ENCODE measurements at regions not wholly inside any gene's neighbourhood (a gene's known extent, or its start where the extent isn't known, plus 50 kb on each side); places are given as distances from the start of the nearest gene placed in this dataset.

- peak overlapping the region; percentile 22; the same call in 1 of the 2 replicates for H3K9ac ChIP-seq
- peak overlapping the region; percentile 61 for H2AFZ ChIP-seq (ENCODE audit: low read depth)
- peak overlapping the region; percentile 61 for H3K4me2 ChIP-seq
- H3K79me2 ChIP-seq (ENCODE audit: insufficient read depth, low read depth): no peaks in the 10 kb centered on the region
- no peak for TF ChIP-seq CTCF (conservative IDR thresholded peaks at IDR 0.05; ENCODE audit: low read depth, low read length)
- H3K27me3 ChIP-seq (ENCODE audit: insufficient read depth, low read depth): no peaks in the 10 kb centered on the region
- H3K4me3 ChIP-seq (IDR thresholded peaks at IDR 0.05; ENCODE audit: insufficient read depth, low read depth, low read length): no peak overlapping the region
- H3K4me1 ChIP-seq (ENCODE audit: low read depth, poor library complexity, severe bottlenecking): peaks cover 32% of the 10 kb centered on the region
- H3K36me3 ChIP-seq (ENCODE audit: insufficient read depth): no peaks in the 10 kb centered on the region
- peak overlapping the region; percentile 75 for H3K27ac ChIP-seq
- no peaks in the 10 kb centered on the region for H4K20me1 ChIP-seq (ENCODE audit: insufficient read depth)
Measured at GRCh38 chr17:53118948-53119347, 703.8 kb upstream of the KIF2B start.

GRCh38 chr17:53106886-53107285 is 715.8 kb upstream of the KIF2B start:
- Histone ChIP-seq H2AFZ (ENCODE audit: low read depth) (no peak overlapping the region), H3K4me3 (IDR thresholded peaks at IDR 0.05; ENCODE audit: insufficient read depth, low read depth, low read length) (no peak overlapping the region), H3K27ac (no peak overlapping the region), H4K20me1 (ENCODE audit: insufficient read depth) (no peaks in the 10 kb centered on the region), H3K9ac (no peak overlapping the region), H3K79me2 (ENCODE audit: insufficient read depth, low read depth) (no peaks in the 10 kb centered on the region), H3K27me3 (ENCODE audit: insufficient read depth, low read depth) (no peaks in the 10 kb centered on the region), H3K4me1 (ENCODE audit: low read depth, poor library complexity, severe bottlenecking) (peaks cover 8% of the 10 kb centered on the region), H3K36me3 (ENCODE audit: insufficient read depth) (no peaks in the 10 kb centered on the region), H3K4me2 (no peak overlapping the region)
- no peak for TF ChIP-seq CTCF (conservative IDR thresholded peaks at IDR 0.05; ENCODE audit: low read depth, low read length)

- H3K36me3 ChIP-seq (ENCODE audit: insufficient read depth): no peaks in the 10 kb centered on the region
Measured at GRCh38 chr17:53101706-53102105, 721.0 kb upstream of the KIF2B start.

GRCh38 chr17:53100126-53100525 is 722.6 kb upstream of the KIF2B start:
- TF ChIP-seq CTCF (conservative IDR thresholded peaks at IDR 0.05; ENCODE audit: low read depth, low read length): no peak
- Histone ChIP-seq H3K4me1 (ENCODE audit: low read depth, poor library complexity, severe bottlenecking) (peaks cover 28% of the 10 kb centered on the region), H3K27ac (no peak overlapping the region), H3K4me2 (0 out of 2 replicates have a peak overlapping the region, but pooled peaks have one; percentile 15), H3K36me3 (ENCODE audit: insufficient read depth) (no peaks in the 10 kb centered on the region), H3K27me3 (ENCODE audit: insufficient read depth, low read depth) (no peaks in the 10 kb centered on the region), H2AFZ (ENCODE audit: low read depth) (0 out of 2 replicates have a peak overlapping the region, but pooled peaks have one; percentile 8), H3K4me3 (IDR thresholded peaks at IDR 0.05; ENCODE audit: insufficient read depth, low read depth, low read length) (no peak overlapping the region), H4K20me1 (ENCODE audit: insufficient read depth) (no peaks in the 10 kb centered on the region), H3K9ac (no peak overlapping the region), H3K79me2 (ENCODE audit: insufficient read depth, low read depth) (no peaks in the 10 kb centered on the region)

More at GRCh38 chr17:53101706-53102105, 721.0 kb upstream of the KIF2B start:
- peak overlapping the region; percentile 4; the same call in 1 of the 2 replicates for H3K27ac ChIP-seq
- H3K4me1 ChIP-seq (ENCODE audit: low read depth, poor library complexity, severe bottlenecking): peaks cover 28% of the 10 kb centered on the region
- TF ChIP-seq CTCF (conservative IDR thresholded peaks at IDR 0.05; ENCODE audit: low read depth, low read length): no peak
- no peaks in the 10 kb centered on the region for H4K20me1 ChIP-seq (ENCODE audit: insufficient read depth)
- H2AFZ ChIP-seq (ENCODE audit: low read depth): no peak overlapping the region
- peak overlapping the region; percentile 52; the same call in 1 of the 2 replicates for H3K4me2 ChIP-seq
- no peak overlapping the region for H3K9ac ChIP-seq
- H3K4me3 ChIP-seq (IDR thresholded peaks at IDR 0.05; ENCODE audit: insufficient read depth, low read depth, low read length): no peak overlapping the region
- H3K79me2 ChIP-seq (ENCODE audit: insufficient read depth, low read depth): no peaks in the 10 kb centered on the region
- no peaks in the 10 kb centered on the region for H3K27me3 ChIP-seq (ENCODE audit: insufficient read depth, low read depth)
